Right atrium auricular region (tissue), 2 donors: ENCODE measurements at regions not wholly inside any gene's neighbourhood (a gene's known extent, or its start where the extent isn't known, plus 50 kb on each side); places are given as distances from the start of the nearest gene placed in this dataset.

Source experiments
- DNase-seq: peaks from one replicate; pipeline ENCODE4 v3.0.0-alpha.2; 2019; ENCODE audit warnings: low spot score
- H3K27ac ChIP-seq, 2 donors: fragments of 200-600 bp; sonication (generic); 1 replicate in 1 of 2; 2 replicates in 1 of 2; pipeline ENCODE4 v1.5.1; 2016 to 2019
- H3K27me3 ChIP-seq, 2 donors: fragments of 200-600 bp; sonication (generic); one replicate each; pipeline versions ENCODE4 v1.5.1 to v1.6.0; 2017 to 2019
- H3K36me3 ChIP-seq: fragments of 200-600 bp; sonication (generic); one replicate; pipeline ENCODE4 v1.5.1; 2016
- H3K4me1 ChIP-seq, 2 donors: fragments of 200-600 bp; sonication (generic); one replicate each; pipeline versions ENCODE4 v1.5.1 to v1.6.0; 2017 to 2019
- H3K4me3 ChIP-seq, 2 donors: fragments of 200-600 bp; sonication (generic); 1 replicate in 1 of 2; 2 replicates in 1 of 2; pipeline ENCODE4 v1.5.1; 2017 to 2019; ENCODE audit warnings: mild to moderate bottlenecking in 1 of 2, moderate library complexity in 1 of 2
- H3K9me3 ChIP-seq, 2 donors: fragments of 200-600 bp; sonication (generic); one replicate each; pipeline ENCODE4 v1.5.1; 2019
- TF ChIP-seq, protein P1 (sequence below), 2 donors: fragments of 200-600 bp; sonication (generic); IDR thresholded peaks; one replicate each; pipeline ENCODE4 v1.5.1; 2019; ENCODE audit warnings: antibody characterized with exemption in 2 of 2

DNA sequence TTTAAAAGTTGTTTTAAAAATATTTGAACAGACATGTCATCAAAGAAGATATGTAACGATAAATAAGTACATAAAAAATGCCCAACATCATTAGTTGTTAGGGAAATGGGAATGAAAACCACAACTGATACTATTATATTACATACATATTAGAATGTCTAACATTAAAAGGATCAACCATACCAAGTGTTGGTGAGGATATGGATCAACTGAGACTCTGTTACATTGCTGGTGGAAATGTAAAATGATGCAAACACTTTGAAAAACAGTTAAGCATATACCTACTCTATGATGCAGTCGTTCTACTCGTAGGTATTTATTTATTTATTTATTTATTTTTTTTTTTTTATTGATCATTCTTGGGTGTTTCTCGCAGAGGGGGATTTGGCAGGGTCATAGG is 149.7 kb downstream of the BRMS1L start:
- TF ChIP-seq, protein P1, sequence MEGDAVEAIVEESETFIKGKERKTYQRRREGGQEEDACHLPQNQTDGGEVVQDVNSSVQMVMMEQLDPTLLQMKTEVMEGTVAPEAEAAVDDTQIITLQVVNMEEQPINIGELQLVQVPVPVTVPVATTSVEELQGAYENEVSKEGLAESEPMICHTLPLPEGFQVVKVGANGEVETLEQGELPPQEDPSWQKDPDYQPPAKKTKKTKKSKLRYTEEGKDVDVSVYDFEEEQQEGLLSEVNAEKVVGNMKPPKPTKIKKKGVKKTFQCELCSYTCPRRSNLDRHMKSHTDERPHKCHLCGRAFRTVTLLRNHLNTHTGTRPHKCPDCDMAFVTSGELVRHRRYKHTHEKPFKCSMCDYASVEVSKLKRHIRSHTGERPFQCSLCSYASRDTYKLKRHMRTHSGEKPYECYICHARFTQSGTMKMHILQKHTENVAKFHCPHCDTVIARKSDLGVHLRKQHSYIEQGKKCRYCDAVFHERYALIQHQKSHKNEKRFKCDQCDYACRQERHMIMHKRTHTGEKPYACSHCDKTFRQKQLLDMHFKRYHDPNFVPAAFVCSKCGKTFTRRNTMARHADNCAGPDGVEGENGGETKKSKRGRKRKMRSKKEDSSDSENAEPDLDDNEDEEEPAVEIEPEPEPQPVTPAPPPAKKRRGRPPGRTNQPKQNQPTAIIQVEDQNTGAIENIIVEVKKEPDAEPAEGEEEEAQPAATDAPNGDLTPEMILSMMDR (IDR thresholded peaks at IDR 0.05) = no peak
- no peak for DNase-seq
- peaks cover 0 to 6% of the 10 kb centered on the region in 2 donors for H3K9me3 ChIP-seq
- H3K27ac ChIP-seq = no peak overlapping the region
- no peak overlapping the region for H3K4me3 ChIP-seq
- H3K27me3 ChIP-seq = no peaks in the 10 kb centered on the region
- H3K36me3 ChIP-seq = no peaks in the 10 kb centered on the region
- no peaks in the 10 kb centered on the region for H3K4me1 ChIP-seq

DNA sequence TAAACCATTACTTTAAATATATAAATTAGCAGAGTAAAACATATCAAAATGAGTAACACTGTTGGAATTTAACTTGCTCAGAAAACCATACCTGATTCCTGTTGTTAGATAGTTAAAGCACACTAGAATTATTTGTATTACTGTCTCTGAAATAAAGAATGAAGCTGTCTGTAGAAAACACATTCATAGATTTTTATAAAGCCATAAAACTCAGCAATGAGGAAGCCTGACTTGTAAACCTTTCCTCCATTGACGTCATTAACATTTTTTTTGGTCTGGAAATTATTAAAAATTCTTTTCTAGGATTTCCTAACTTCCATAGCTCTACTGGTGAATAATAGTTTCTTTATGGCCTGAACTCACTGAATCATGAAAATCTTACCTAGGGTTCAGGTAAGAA is 147.6 kb downstream of the BRMS1L start:
- Histone ChIP-seq H3K4me1 (no peaks in the 10 kb centered on the region), H3K36me3 (no peaks in the 10 kb centered on the region), H3K27me3 (no peaks in the 10 kb centered on the region), H3K4me3 (no peak overlapping the region), H3K27ac (no peak overlapping the region), H3K9me3 (peaks cover 0 to 6% of the 10 kb centered on the region in 2 donors)
- TF ChIP-seq, protein P1 (IDR thresholded peaks at IDR 0.05) = no peak
- no peak for DNase-seq

DNA sequence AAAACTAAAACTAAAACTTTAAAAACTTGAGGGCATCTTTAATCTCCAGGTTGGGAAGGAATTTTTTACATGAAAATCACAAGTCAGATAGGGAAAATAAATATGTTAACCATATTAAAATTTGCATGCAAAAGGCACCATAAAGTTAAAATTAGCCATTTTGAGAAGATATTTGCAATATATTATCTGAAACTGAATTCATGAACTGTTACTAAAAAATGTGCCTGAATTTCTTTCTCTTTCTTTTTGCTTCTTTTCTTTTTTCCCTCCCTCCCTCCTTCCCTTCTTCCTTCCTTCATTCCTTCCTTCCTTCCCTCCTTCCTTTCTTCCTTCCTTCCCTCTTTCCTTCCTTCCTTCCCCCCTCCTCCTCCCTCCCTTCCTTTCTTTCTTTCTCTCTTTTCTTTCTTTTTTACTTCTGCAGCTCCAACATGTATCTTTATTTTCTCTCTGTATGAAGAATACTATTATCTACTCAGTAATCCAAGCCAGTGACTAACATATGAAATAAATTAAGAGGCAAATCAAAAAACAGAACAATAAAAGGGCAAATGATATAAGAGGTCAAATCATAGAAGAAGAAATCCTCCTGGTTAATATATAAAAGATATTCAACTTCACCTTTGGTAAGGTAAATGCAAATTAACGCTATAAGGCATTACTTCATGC is 146.0 kb downstream of the BRMS1L start:
- H3K9me3 ChIP-seq = peaks cover 0 to 6% of the 10 kb centered on the region in 2 donors
- H3K4me1 ChIP-seq = no peaks in the 10 kb centered on the region
- no peak overlapping the region for H3K4me3 ChIP-seq
- no peak for DNase-seq
- TF ChIP-seq, protein P1 (IDR thresholded peaks at IDR 0.05) = no peak
- H3K27me3 ChIP-seq = no peaks in the 10 kb centered on the region
- H3K27ac ChIP-seq = no peak overlapping the region
- no peaks in the 10 kb centered on the region for H3K36me3 ChIP-seq

- Histone ChIP-seq H3K9me3 (no peaks in the 10 kb centered on the region), H3K27me3 (no peaks in the 10 kb centered on the region), H3K4me3 (no peak overlapping the region), H3K4me1 (no peaks in the 10 kb centered on the region), H3K36me3 (no peaks in the 10 kb centered on the region), H3K27ac (no peak overlapping the region)
- DNase-seq = no peak
- TF ChIP-seq, protein P1 (IDR thresholded peaks at IDR 0.05) = no peak
Observed at GRCh38 chr14:35969310-35969709, 143.2 kb downstream of the BRMS1L start.

DNA sequence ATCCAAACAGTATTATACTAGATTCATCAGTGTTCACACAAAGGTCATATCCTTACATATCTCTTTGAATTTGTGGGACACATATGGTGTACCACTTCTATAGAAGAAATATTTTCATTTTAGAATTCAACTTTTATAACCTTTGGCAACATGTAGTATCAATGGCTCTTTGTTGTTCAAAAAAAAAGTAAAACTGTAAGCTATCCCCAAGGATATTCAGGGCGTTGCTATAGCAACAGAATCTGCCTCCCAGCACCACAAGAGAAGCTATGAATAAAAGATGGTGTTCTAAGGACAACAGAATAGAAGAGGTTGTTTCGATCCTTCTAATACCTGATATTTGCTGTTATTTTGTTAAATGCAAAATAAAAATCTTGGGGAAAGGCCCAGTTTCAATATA is 139.3 kb downstream of the BRMS1L start:
- H3K9me3 ChIP-seq = no peaks in the 10 kb centered on the region
- no peaks in the 10 kb centered on the region for H3K4me1 ChIP-seq
- no peaks in the 10 kb centered on the region for H3K36me3 ChIP-seq
- no peaks in the 10 kb centered on the region for H3K27me3 ChIP-seq
- DNase-seq = no peak
- H3K4me3 ChIP-seq = no peak overlapping the region
- H3K27ac ChIP-seq = no peak overlapping the region
- TF ChIP-seq, protein P1 (IDR thresholded peaks at IDR 0.05) = no peak

GRCh38 chr14:35964697-35965286 is 138.7 kb downstream of the BRMS1L start:
- TF ChIP-seq, protein P1 (IDR thresholded peaks at IDR 0.05) = no peak
- Histone ChIP-seq H3K27ac (no peak overlapping the region), H3K9me3 (no peaks in the 10 kb centered on the region), H3K36me3 (no peaks in the 10 kb centered on the region), H3K27me3 (no peaks in the 10 kb centered on the region), H3K4me3 (no peak overlapping the region), H3K4me1 (no peaks in the 10 kb centered on the region)
- no peak for DNase-seq
